Hematopoietic multipotent progenitor cell (in vitro differentiated cells): ENCODE measurements at regions not wholly inside any gene's neighbourhood (a gene's known extent, or its start where the extent isn't known, plus 50 kb on each side); places are given as distances from the start of the nearest gene placed in this dataset.

Experiments used
- DNase-seq, 3 donors: peaks; one replicate each; pipeline ENCODE4 v3.0.0-alpha.2; 2011 to 2015; ENCODE audit warnings: low read depth in 2 of 3, low spot score in 2 of 3

DNA sequence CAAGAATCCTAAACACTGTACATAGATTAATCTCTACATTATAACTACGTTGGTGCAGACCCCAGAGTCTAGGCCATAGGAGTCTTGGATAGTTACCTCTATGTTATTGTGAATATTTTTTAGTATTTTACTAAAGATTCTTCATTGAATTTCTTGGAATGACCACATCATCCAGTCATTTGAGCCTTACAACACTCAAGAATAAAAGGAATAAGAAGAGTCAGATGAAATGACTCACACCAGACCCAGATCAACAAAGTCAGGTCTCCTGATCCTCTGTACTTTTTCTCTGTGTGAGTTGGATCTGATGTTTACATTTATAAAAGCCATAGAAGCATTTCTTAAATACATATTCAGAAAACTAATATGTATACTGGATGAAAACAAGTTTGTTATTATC lies 179.2 kb upstream of the ARHGAP20 start:
- DNase-seq, result no peak

DNA sequence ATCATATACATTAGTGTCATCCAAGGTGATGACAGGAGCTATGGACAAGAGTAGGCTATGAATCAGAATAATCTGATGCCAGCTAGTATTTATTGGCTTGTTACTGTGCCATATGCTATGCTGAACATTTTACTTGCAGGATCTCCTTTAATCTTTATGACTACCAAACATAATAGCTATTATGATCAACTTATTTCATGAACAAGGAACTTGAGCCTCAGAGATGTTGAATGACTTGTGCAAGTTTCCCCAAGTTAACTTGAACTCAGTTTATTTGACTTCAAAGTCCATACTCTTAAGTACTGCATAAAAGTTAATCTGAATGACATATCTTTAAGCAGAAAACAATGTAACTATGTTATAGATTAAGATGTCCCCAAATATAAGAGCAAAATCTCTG lies 178.8 kb upstream of the ARHGAP20 start:
- no peak for DNase-seq

- no peak for DNase-seq
Measured at GRCh38 chr11:110886288-110886970, 174.2 kb upstream of the ARHGAP20 start.

- DNase-seq, result no peak
Measured at GRCh38 chr11:110883256-110883655, 171.0 kb upstream of the ARHGAP20 start.

DNA sequence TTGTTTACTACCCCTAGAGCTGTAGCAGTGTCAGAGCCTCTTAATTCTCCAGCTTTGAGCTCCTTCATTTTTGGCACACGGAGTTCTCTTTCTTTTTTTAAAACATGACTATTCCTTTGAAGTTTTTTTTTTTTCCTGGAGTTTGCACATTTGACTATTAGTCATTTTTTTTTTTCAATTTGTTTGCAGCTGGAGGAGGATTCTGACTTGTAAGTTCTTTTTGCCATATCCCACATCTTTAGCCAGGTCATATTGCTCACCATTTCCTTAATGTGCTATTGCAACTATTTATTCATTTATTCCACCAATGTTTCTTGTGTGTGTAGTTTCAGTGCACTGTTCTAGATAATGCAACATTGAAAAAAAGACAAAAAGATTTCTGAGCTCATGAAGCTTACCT lies 166.3 kb upstream of the ARHGAP20 start:
- no peak for DNase-seq

DNA sequence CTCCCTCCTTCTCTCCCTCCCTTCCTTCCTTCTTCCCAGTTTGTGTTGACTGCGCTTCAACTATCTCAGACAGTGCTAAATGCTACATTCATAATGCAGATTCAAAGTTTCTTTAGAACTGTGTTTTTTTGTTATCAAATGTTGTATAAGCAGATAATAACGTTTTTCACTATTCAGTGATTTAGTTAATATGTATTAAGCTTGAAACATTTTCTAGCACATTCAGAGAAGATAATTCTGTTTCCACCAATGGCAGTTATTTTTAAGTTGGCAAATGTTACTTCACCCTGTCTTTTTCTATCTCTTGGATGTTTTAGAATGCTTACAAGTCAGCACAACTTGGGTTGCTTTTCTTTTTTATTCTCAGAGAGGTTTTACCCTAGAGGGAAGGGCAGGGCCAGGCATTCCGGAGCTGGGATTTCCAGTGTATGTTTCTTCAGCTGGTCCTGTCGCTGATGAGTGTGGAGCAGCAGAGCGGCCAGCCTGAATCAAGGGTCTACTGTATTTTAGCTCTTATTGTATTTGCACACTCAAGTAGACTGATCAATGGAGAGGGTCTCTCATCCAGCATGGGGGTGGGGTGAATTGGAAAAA lies 162.3 kb upstream of the ARHGAP20 start:
- no peak for DNase-seq

- no peak for DNase-seq
Measured at GRCh38 chr11:110873975-110874374, 161.7 kb upstream of the ARHGAP20 start.

DNA sequence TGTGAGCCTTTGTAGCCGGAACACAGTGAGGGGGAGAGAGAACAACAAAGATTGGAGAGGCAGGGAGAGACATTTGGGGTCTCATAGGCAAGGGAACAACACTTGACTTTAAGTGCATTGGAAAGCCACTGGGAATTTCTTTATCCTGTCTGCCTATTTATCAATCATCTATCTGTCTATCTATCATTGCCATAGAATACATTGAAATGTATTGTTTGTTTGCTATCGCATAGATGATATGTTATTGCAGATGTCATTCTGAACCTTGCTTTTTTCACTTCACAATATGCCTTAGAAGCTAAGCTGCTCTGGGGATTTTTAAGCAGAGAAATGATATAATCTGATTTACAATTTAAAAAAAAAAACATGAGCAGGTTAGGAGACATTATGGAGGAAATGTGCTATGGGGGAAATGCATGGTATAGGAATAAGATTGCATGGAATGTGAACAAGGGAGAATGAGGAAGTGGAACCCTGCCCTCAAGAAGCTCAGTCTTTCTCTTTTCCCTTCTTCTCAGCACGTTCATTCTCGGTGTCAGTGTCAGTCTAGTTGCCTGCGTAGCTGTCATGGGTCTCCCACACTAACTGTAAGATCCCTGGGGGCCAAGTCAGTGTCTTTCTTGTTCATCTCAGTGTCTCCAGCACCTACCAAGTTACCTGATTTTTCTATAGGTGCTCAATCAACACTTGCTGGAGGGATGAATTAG lies 158.7 kb upstream of the ARHGAP20 start:
- no peak for DNase-seq

- DNase-seq, result no peak
Measured at GRCh38 chr11:110867951-110868350, 155.7 kb upstream of the ARHGAP20 start.

DNA sequence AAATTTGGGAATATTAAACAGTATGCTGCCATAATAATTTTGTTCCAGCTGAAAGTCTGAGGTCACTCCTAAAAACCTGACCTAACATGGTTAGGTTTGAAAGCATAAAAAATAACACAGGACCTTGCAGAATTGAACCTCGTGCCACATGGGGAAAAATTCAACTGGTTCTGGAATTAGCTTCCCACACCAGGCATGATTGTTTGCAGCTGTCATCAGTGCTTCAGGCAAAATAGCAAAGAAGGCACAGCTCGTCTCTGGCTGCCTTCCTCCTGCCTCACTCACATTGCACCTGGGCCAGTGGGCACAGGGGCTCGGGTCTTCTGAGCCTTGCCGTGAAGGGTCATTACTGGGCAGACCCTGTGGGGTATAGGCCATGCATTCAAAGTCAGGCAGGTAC lies 153.8 kb upstream of the ARHGAP20 start:
- DNase-seq, result no peak

DNA sequence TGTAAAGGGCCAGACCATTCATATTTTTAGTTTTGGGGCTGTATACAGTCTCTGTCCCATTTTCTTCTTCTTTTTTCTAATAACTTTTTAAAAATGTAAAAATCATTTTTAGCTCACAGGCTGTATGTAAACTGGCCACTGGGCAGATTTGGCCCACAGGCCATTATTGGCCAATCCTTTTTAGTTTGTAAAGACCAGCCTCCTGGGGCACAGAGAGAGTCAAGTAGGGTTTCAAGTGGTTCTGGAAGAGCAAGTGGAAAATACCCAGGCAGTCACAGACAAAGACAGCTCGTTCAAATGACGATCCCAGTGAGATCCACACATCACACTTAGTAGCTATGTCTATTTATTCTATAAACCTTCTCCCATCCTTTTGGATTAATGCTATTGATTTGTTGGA lies 150.2 kb upstream of the ARHGAP20 start:
- no peak for DNase-seq

DNA sequence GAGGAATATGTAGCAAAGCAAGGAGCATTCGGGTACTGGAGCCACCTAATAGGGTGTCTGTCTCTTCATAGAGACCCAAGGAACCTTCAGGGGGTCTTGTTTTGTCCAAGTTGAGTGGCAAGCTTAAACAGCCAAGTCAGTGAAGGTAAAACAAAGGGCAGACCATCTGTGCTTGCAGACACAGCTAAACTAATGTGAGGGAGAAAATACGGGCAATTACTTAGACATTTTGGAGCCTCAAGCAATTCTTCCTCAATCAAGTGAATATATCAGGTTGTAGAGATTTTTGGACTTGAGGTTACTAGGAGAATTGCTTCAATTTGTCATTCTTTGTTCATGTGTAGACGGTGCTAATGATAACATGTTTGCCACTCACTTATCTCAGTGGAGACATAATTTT lies 148.2 kb upstream of the ARHGAP20 start:
- no peak for DNase-seq

- no peak for DNase-seq
Measured at GRCh38 chr11:110859998-110860397, 147.8 kb upstream of the ARHGAP20 start.

- no peak for DNase-seq
Measured at GRCh38 chr11:110859240-110859840, 147.1 kb upstream of the ARHGAP20 start.

- no peak for DNase-seq
Measured at GRCh38 chr11:110858547-110858921, 146.3 kb upstream of the ARHGAP20 start.

DNA sequence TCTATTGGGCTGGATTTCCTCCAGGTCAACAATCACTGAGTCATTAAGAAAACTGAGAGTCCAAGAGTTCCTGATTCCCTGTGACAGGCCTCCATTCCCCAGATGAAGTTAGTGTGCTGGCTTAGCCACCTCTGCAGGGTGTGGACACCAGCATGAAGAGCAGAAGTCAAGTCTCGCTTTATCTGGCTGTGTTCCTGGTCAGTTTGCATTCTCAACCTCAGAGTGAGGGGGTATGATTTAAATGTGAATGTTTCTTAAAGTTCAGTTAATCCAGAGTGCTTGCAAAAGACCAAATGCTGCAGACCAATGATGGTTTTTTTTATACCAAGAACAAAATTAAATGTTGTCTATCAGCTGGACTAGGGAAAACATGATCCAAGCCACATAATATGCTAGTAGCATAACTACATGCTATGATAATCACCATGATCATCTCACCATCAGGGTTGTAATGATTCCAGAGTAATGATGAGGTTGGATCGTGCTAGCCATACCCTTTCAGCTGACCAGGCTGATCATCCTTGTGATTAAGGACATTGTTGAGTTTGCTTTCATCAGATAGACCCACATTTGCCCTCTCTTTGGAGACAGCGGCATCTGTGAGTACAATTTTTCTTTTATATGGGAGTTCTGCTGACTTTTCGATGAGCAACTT lies 145.8 kb upstream of the ARHGAP20 start:
- DNase-seq, result no peak

DNA sequence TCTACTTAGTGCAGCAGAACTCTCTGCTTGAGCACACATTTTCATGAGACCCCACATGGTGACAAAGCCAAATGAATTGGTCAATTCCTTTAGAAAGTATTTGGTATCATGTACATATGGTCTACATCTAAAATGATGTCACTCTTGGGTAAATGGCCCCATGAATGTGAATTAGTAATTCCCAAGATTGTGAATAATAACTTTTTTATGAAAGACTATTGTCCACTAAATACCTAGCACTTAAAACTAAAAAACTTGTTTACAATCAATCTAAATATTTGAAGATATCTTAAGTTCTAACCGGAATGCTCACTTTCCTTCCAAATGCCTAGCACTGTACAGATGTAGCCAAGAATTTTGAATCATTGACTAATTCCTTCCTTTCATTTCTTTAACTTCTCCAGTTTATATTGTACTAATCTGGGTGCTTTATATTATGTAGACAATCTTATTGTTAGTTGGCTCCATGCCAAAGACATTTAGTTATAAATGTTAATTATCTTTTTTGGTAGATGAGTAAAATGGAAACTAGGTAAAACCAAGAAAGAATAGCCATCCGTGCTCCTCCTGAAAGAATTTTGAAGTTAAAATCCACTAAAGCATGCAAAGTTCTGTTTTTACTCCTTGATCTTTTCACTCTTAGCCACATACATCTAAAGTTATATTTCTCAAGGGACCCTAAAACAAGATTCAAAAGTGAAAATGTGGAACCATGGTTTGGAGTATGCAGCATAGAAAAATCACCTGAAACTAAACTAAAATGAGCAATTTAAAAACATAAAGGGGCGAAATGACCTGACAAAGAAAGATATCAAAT lies 145.0 kb upstream of the ARHGAP20 start:
- no peak for DNase-seq

GRCh38 chr11:110856340-110856739 lies 144.1 kb upstream of the ARHGAP20 start:
- DNase-seq, result no peak

DNA sequence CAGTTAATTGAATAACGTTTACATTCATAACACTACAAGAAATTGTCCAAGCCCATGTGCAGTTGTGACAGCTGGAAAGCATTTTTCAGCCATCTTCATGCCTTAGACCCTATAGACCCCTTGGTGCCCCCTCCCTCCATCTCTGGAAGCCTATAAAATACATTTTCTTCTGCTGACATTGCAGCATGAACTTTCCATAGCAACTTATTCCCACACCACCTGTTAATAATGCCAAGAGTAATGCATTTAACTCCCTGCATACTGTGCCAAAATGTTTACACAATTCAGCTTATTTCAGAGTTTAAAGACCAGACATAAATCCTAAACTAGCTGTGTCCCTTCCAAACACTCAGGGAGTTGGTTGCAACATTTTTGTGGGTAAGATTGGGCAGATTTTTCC lies 143.0 kb upstream of the ARHGAP20 start:
- no peak for DNase-seq

GRCh38 chr11:110852921-110853490 lies 140.8 kb upstream of the ARHGAP20 start:
- DNase-seq, result no peak
